Psoas muscle (tissue), 7 donors: ENCODE measurements at regions not wholly inside any gene's neighbourhood (a gene's known extent, or its start where the extent isn't known, plus 50 kb on each side); places are given as distances from the start of the nearest gene placed in this dataset.

Experiments used
- ATAC-seq, 4 donors: fragments of 200-7000 bp; cut with Tn5 transposase; one replicate each; pipeline ENCODE4 v1.9.1; 2020; ENCODE audit warnings: moderate library complexity in 3 of 4, mild to moderate bottlenecking in 2 of 4
- DNase-seq, 2 donors: peaks; one replicate each; pipeline ENCODE4 v3.0.0-alpha.2; 2020
- H3K27ac ChIP-seq: fragments of 200-600 bp; one replicate; pipeline ENCODE4 v1.8.0; 2022
- H3K27me3 ChIP-seq, 3 donors: fragments of 200-600 bp in 1 of 3; one replicate each; pipeline versions ENCODE4 v1.6.1 to v1.8.0; 2013 to 2022; ENCODE audit warnings: low read length in 2 of 3, mild to moderate bottlenecking in 2 of 3, moderate library complexity in 1 of 3; ENCODE audit not compliant: insufficient read depth in 3 of 3
- H3K36me3 ChIP-seq, 2 donors: fragments of 200-600 bp in 1 of 2; one replicate each; pipeline versions ENCODE4 v1.6.1 to v1.8.0; 2013 to 2022; ENCODE audit warnings: low read depth in 1 of 2, mild to moderate bottlenecking in 1 of 2, moderate library complexity in 1 of 2; ENCODE audit not compliant: insufficient read depth in 1 of 2
- H3K4me1 ChIP-seq: fragments of 200-600 bp; one replicate; pipeline ENCODE4 v1.8.0; 2022
- H3K4me3 ChIP-seq: fragments of 200-600 bp; one replicate; pipeline ENCODE4 v1.8.0; 2022; ENCODE audit warnings: mild to moderate bottlenecking
- H3K9me3 ChIP-seq: fragments of 200-600 bp; one replicate; pipeline ENCODE4 v1.8.0; 2022
- WGBS, 3 donors: extraction: QIAGEN DNeasy Blood & Tissue Kit; methylation state at CpG; one replicate each; pipeline versions ENCODE4 v1.1.6 to v1.1.7; 2013; 5-methylcytosine and 5-hydroxymethylcytosine counted together
- intact Hi-C, 2 donors: fragments of 100-400 bp; cut with DNase I; formaldehyde crosslinking; loops; one replicate each; pipeline versions ENCODE4 v1.11.0 to v1.14.2; 2022
- TF ChIP-seq, protein P1 (sequence below): fragments of 200-600 bp; IDR thresholded peaks from one replicate; pipeline ENCODE4 v1.8.0; 2022; ENCODE audit warnings: antibody characterized with exemption
- donor health status: healthy with polysubstance abuse.
- donor health status: DM: no; HTN: no; CAD: no; lungs with moderate emphysema.
- donor health status: Bipolar disorder and iron deficiency.
- donor health status: healthy.
- donor health status: DM: yes; HTN: yes; CAD: no.
- donor health status: DM: no; HTN: no; CAD: no.
- donor health status: DM: yes; HTN: yes; CAD: no.

DNA sequence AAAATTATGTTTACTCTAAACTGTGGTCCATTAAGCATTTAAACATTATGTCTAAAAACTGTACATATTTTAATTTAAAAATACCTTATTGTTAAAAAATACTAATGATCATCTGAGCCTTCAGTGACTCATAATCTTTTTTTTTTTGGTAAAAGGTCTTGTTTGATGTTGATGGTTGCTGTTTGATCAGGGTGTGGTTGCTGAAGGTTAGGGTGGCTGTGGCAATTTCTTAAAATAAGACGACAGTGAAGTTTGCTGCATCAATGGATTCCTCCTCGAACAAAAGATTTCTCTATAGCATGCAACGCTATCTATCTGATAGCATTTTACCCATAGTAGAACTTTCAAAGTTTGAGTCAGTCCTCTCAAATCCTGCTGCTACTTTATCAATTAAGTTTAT is 180.0 kb upstream of the AHR start:
- Histone ChIP-seq H3K27me3 (no peaks in the 10 kb centered on the region), H3K27ac (no peak overlapping the region), H3K9me3 (no peaks in the 10 kb centered on the region), H3K36me3 (no peaks in the 10 kb centered on the region), H3K4me3 (no peak overlapping the region), H3K4me1 (no peaks in the 10 kb centered on the region)
- no peak for ATAC-seq
- intact Hi-C loops, result no loop called here
- DNase-seq, result no peak
- TF ChIP-seq, protein P1, sequence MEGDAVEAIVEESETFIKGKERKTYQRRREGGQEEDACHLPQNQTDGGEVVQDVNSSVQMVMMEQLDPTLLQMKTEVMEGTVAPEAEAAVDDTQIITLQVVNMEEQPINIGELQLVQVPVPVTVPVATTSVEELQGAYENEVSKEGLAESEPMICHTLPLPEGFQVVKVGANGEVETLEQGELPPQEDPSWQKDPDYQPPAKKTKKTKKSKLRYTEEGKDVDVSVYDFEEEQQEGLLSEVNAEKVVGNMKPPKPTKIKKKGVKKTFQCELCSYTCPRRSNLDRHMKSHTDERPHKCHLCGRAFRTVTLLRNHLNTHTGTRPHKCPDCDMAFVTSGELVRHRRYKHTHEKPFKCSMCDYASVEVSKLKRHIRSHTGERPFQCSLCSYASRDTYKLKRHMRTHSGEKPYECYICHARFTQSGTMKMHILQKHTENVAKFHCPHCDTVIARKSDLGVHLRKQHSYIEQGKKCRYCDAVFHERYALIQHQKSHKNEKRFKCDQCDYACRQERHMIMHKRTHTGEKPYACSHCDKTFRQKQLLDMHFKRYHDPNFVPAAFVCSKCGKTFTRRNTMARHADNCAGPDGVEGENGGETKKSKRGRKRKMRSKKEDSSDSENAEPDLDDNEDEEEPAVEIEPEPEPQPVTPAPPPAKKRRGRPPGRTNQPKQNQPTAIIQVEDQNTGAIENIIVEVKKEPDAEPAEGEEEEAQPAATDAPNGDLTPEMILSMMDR, result no peak
- WGBS, 3 donors, result 92 to 95% (median 95%) methylated on average over 3 of the region's 3 CpGs

DNA sequence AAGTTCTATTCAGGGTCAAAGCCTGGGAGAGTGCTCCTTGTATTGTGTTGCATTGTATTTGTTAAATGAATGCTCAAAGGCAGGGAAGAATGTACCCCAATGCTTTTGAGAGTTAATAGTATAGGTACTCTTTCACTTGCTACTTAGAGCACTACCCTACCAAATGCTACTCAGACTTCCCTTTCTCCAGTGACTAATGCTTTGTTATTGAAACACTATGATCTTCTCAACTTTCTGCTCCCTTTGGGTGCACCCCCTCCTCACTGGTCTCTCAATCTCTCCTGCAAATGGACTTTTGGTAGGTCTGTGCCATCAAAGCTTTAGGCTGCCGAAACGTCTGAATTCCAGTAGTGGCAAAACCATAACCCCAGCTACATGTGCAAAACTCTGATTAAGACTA is 177.7 kb upstream of the AHR start:
- H3K9me3 ChIP-seq, result no peaks in the 10 kb centered on the region
- intact Hi-C loops, result no loop called here
- 89 to 93% (median 92%) methylated on average over 2 of the region's 2 CpGs for WGBS, 3 donors
- no peaks in the 10 kb centered on the region for H3K27me3 ChIP-seq
- H3K4me1 ChIP-seq, result no peaks in the 10 kb centered on the region
- no peak overlapping the region for H3K27ac ChIP-seq
- no peak for ATAC-seq
- no peaks in the 10 kb centered on the region for H3K36me3 ChIP-seq
- TF ChIP-seq, protein P1, result no peak
- H3K4me3 ChIP-seq, result no peak overlapping the region
- DNase-seq, result no peak

DNA sequence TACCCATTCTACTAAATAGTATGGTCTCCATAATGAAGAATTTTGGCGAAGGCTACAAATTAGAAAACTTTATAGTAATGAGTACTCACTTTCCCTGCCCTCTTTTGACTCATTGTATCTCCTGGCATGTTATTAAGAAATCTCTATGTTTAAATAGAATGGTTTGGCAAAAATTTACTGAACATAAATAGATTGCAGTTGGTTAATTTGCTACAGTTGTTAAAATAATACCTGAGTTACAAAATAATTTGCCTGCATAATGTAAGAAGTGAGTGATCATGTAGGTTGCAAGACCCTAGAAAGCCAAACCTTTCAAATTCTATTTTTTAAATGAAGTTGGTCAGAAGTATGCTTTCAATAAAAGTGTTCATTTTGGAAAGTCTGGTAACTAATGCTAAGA is 176.8 kb upstream of the AHR start:
- Histone ChIP-seq H3K4me3 (no peak overlapping the region), H3K27ac (no peak overlapping the region), H3K27me3 (no peaks in the 10 kb centered on the region), H3K36me3 (no peaks in the 10 kb centered on the region), H3K9me3 (no peaks in the 10 kb centered on the region), H3K4me1 (no peaks in the 10 kb centered on the region)
- WGBS, 3 donors, result 98 to 100% (median 99%) methylated on average over 1 of the region's 1 CpG
- DNase-seq (no peak), ATAC-seq (no peak)
- TF ChIP-seq, protein P1, result no peak
- intact Hi-C loops, result no loop called here

DNA sequence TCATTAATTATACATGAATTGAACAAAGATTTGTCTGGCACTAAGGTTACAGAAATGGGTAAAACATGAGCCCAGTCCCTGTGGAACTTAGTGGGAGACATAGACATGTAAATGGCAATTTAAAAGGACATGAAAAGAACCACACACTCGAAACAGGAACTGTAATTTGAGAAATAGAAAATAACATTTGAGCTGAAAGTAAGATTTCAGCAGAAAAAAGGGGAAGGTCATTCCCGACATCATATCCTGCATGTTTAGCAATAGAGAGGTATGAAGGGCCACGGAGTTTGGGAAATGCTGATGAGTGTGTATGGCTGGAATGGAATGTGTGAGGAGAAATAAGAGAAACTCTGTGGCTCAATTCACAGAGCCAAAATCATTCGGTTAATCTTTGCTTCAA is 175.4 kb upstream of the AHR start:
- intact Hi-C loops, result no loop called here
- no peak overlapping the region for H3K27ac ChIP-seq
- TF ChIP-seq, protein P1, result no peak
- WGBS, 3 donors, result 47 to 53% (median 49%) methylated on average over 4 of the region's 4 CpGs
- DNase-seq (no peak), ATAC-seq (no peak)
- H3K9me3 ChIP-seq, result no peaks in the 10 kb centered on the region
- H3K36me3 ChIP-seq, result no peaks in the 10 kb centered on the region
- H3K4me3 ChIP-seq, result no peak overlapping the region
- no peaks in the 10 kb centered on the region for H3K27me3 ChIP-seq
- no peaks in the 10 kb centered on the region for H3K4me1 ChIP-seq

DNA sequence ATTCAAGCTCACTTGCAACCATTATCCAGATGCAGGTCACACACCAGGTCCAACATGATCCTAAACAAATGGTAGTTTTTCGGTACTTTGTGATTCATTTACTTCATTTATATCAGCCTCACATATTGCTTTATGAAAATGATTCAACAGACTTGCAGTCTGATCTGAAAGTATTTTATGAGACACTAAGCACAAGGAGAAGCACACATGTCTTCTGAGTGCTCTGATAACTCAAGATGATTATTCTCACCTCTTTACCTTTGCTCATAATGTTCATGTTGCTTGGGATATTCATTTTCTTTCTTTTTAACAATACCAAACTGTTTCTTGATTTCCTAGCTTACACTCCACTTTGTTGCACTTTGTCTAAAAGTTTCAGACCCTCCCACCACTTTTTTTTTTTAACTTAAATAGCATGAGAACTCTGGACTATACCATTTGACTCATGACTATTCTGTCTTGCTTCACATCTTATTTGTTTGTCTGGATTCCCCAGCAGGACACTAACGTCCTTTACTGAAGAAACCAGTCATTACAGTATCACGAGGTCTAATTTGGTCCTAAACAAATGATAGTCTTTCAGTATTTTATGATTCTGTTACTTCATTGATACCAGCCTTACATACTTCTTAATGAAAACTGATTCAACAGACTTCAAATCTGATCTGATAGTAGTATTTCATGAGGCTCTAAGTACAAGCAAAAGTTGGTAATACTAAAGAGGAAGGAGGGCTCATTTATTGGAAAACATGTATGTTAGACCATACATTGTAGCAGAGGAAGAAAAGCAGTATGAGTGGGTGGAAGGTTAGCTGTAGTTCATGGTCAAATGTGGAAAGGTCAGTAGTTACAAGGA is 171.8 kb upstream of the AHR start:
- WGBS, 3 donors, result 82 to 85% (median 84%) methylated on average over 3 of the region's 3 CpGs
- TF ChIP-seq, protein P1, result no peak

More for the DNA sequence above, 171.8 kb upstream of the AHR start:
- ATAC-seq (no peak), DNase-seq (no peak)
- Histone ChIP-seq H3K27me3 (no peaks in the 10 kb centered on the region), H3K36me3 (no peaks in the 10 kb centered on the region), H3K9me3 (no peaks in the 10 kb centered on the region), H3K27ac (no peak overlapping the region), H3K4me3 (no peak overlapping the region), H3K4me1 (no peaks in the 10 kb centered on the region)
- intact Hi-C loops, result no loop called here
